ENCODE measurements at regions not wholly inside any gene's neighbourhood (a gene's known extent, or its start where the extent isn't known, plus 50 kb on each side); places are given as distances from the start of the nearest gene placed in this dataset.
A peak's percentile ranks its signal among the peaks of the same experiment; 100 is the strongest.

DNA sequence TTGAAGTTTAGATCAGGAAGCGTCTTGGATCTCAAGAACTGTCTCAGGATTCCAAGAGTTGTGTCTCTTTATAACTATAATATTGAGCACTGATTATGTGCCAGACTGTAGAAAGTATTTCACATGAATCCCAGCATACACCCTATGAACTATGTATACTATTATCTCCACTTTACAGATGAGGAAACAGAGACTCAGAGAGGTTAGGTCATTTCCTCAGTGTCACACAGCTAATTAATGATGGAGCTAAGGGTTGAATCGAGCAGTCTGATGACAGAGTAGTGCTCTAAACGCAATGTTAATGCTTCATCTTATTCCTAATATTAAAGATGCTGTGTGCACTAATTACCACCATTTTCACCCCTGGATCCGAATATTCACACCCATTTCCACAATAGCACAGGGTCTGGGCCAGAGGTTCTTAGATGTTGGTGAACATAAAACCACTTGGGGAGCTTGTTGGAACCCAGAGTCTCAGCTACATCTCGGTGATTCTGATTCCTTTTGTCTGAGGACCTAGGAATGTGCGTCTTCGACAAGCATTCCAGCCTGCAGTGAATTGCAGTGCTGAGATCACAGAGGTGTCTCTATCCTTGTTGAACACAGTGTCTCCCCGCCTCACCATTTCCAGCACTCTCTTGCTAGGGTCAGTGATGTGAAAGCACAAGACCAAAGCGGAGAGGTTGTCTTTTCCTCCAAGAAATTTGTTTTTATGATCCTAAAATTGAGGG is 213.8 kb downstream of the SP3 start:
- no peak overlapping the region for H3K27ac Mint-ChIP-seq
- Histone ChIP-seq H3K4me1 (ENCODE audit: insufficient read depth, low read length) (no peaks in the 10 kb centered on the region), H3K27ac (ENCODE audit: low read depth, low read length) (no peak overlapping the region), H3K9me3 (ENCODE audit: control insufficient read depth in 1 of 2, low read length in 2 of 2) (no peaks in the 10 kb centered on the region), H3K36me3 (ENCODE audit: insufficient read depth, low read length) (no peaks in the 10 kb centered on the region), H3K4me3 (ENCODE audit: low read length in 2 of 2) (no peak overlapping the region), H3K27me3 (ENCODE audit: insufficient read depth, low read length) (no peaks in the 10 kb centered on the region)
- H3K9me3 Mint-ChIP-seq: no peaks in the 10 kb centered on the region
- no peaks in the 10 kb centered on the region for H3K4me1 Mint-ChIP-seq
- H3K36me3 Mint-ChIP-seq: no peaks in the 10 kb centered on the region
- intact Hi-C loops (cut with micrococcal nuclease): loop anchor here (5.0 kb wide), 1 partner anchor 291 kb away; no protein-coding TSS in a partner anchor
- DNase-seq: no peak
- ChIA-PET POLR2A (ENCODE audit: partially characterized antibody) (no interaction called here), CTCF (ENCODE audit: partially characterized antibody) (no interaction called here)
- no peak overlapping the region for H3K4me3 Mint-ChIP-seq
- peaks cover 5 to 17% of the 10 kb centered on the region in 2 donors for H3K27me3 Mint-ChIP-seq

- no peaks in the 10 kb centered on the region for H3K9me3 Mint-ChIP-seq
- H3K27me3 Mint-ChIP-seq: peaks cover 5 to 13% of the 10 kb centered on the region in 2 donors
- POLR2A ChIA-PET (ENCODE audit: partially characterized antibody): no interaction called here
- H3K36me3 ChIP-seq (ENCODE audit: insufficient read depth, low read length): no peaks in the 10 kb centered on the region
- H3K36me3 Mint-ChIP-seq: no peaks in the 10 kb centered on the region
- no peak overlapping the region for H3K4me3 Mint-ChIP-seq
- no peaks in the 10 kb centered on the region for H3K27me3 ChIP-seq (ENCODE audit: insufficient read depth, low read length)
- H3K27ac Mint-ChIP-seq: no peak overlapping the region
- no peak overlapping the region for H3K4me3 ChIP-seq (ENCODE audit: low read length in 2 of 2)
- CTCF ChIA-PET (ENCODE audit: partially characterized antibody): no interaction called here
- peak in 1 of 5 donors; percentile 2 for DNase-seq
- H3K27ac ChIP-seq (ENCODE audit: low read depth, low read length): no peak overlapping the region
- intact Hi-C loops (cut with micrococcal nuclease): loop anchor here (5.0 kb wide), 1 partner anchor 290 kb away; no protein-coding TSS in a partner anchor
- H3K9me3 ChIP-seq (ENCODE audit: control insufficient read depth in 1 of 2, low read length in 2 of 2): no peaks in the 10 kb centered on the region
- no peaks in the 10 kb centered on the region for H3K4me1 ChIP-seq (ENCODE audit: insufficient read depth, low read length)
- no peaks in the 10 kb centered on the region for H3K4me1 Mint-ChIP-seq
Observed at GRCh38 chr2:173752152-173752551, 213.0 kb downstream of the SP3 start.

GRCh38 chr2:173753441-173753840 is 211.7 kb downstream of the SP3 start:
- Histone ChIP-seq H3K9me3 (ENCODE audit: control insufficient read depth in 1 of 2, low read length in 2 of 2) (no peaks in the 10 kb centered on the region), H3K36me3 (ENCODE audit: insufficient read depth, low read length) (no peaks in the 10 kb centered on the region), H3K4me3 (ENCODE audit: low read length in 2 of 2) (no peak overlapping the region), H3K4me1 (ENCODE audit: insufficient read depth, low read length) (no peaks in the 10 kb centered on the region), H3K27ac (ENCODE audit: low read depth, low read length) (no peak overlapping the region), H3K27me3 (ENCODE audit: insufficient read depth, low read length) (no peaks in the 10 kb centered on the region)
- Mint-ChIP-seq H3K4me1 (no peaks in the 10 kb centered on the region), H3K27me3 (peaks cover 5 to 19% of the 10 kb centered on the region in 2 donors), H3K4me3 (no peak overlapping the region), H3K27ac (no peak overlapping the region), H3K9me3 (no peaks in the 10 kb centered on the region), H3K36me3 (no peaks in the 10 kb centered on the region)
- intact Hi-C loops (cut with micrococcal nuclease): loop anchor here (5.0 kb wide), 1 partner anchor 289 kb away; no protein-coding TSS in a partner anchor
- DNase-seq: no peak
- ChIA-PET CTCF (ENCODE audit: partially characterized antibody) (no interaction called here), POLR2A (ENCODE audit: partially characterized antibody) (no interaction called here)

- H3K36me3 ChIP-seq (ENCODE audit: insufficient read depth, low read length): no peaks in the 10 kb centered on the region
- no peak overlapping the region for H3K27ac ChIP-seq (ENCODE audit: low read depth, low read length)
- H3K4me3 ChIP-seq (ENCODE audit: low read length in 2 of 2): no peak overlapping the region
- H3K4me1 Mint-ChIP-seq: no peaks in the 10 kb centered on the region
- H3K9me3 Mint-ChIP-seq: no peaks in the 10 kb centered on the region
- H3K36me3 Mint-ChIP-seq: no peaks in the 10 kb centered on the region
- no peaks in the 10 kb centered on the region for H3K9me3 ChIP-seq (ENCODE audit: control insufficient read depth in 1 of 2, low read length in 2 of 2)
- no peak for DNase-seq
- ChIA-PET POLR2A (ENCODE audit: partially characterized antibody) (no interaction called here), CTCF (ENCODE audit: partially characterized antibody) (no interaction called here)
- H3K27ac Mint-ChIP-seq: no peak overlapping the region
- H3K27me3 Mint-ChIP-seq: peaks cover 3 to 19% of the 10 kb centered on the region in 2 donors
- H3K27me3 ChIP-seq (ENCODE audit: insufficient read depth, low read length): no peaks in the 10 kb centered on the region
- intact Hi-C loops (cut with micrococcal nuclease): loop anchor here (5.0 kb wide), 1 partner anchor 288 kb away; no protein-coding TSS in a partner anchor
- H3K4me1 ChIP-seq (ENCODE audit: insufficient read depth, low read length): no peaks in the 10 kb centered on the region
- no peak overlapping the region for H3K4me3 Mint-ChIP-seq
Observed at GRCh38 chr2:173754165-173754564, 211.0 kb downstream of the SP3 start.

GRCh38 chr2:173754837-173755236 is 210.3 kb downstream of the SP3 start:
- ChIA-PET POLR2A (ENCODE audit: partially characterized antibody) (no interaction called here), CTCF (ENCODE audit: partially characterized antibody) (no interaction called here)
- no peak overlapping the region for H3K27ac ChIP-seq (ENCODE audit: low read depth, low read length)
- intact Hi-C loops (cut with micrococcal nuclease): loop anchor here (5.0 kb wide), 1 partner anchor 287 kb away; no protein-coding TSS in a partner anchor
- no peaks in the 10 kb centered on the region for H3K9me3 Mint-ChIP-seq
- H3K4me1 ChIP-seq (ENCODE audit: insufficient read depth, low read length): no peaks in the 10 kb centered on the region
- no peaks in the 10 kb centered on the region for H3K27me3 ChIP-seq (ENCODE audit: insufficient read depth, low read length)
- no peak overlapping the region for H3K4me3 Mint-ChIP-seq
- DNase-seq: no peak
- no peaks in the 10 kb centered on the region for H3K36me3 Mint-ChIP-seq
- H3K36me3 ChIP-seq (ENCODE audit: insufficient read depth, low read length): no peaks in the 10 kb centered on the region
- peaks cover 3 to 21% of the 10 kb centered on the region in 2 donors for H3K27me3 Mint-ChIP-seq
- peak overlapping the region in 1 of 7 donors; percentile 53 for H3K27ac Mint-ChIP-seq
- no peaks in the 10 kb centered on the region for H3K4me1 Mint-ChIP-seq
- H3K4me3 ChIP-seq (ENCODE audit: low read length in 2 of 2): no peak overlapping the region
- no peaks in the 10 kb centered on the region for H3K9me3 ChIP-seq (ENCODE audit: control insufficient read depth in 1 of 2, low read length in 2 of 2)

DNA sequence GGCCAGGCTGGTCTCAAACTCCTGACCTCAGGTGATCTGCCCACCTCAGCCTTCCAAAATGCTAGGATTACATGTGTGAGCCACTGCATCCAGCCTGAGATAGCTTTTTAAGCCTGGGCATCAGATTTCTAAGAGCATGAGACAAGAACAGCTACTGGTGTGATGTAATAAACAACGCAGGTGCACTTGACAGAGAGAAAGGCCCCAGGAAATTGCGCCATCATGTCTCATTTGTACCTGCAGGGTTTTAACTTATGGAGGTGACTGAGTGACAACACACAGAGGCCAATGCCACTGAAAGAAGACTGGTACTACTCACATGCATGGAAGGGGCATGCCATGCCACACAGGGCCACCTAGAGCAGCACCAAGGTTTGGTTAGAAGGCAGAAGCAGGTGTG is 209.4 kb downstream of the SP3 start:
- no peak for DNase-seq
- POLR2A ChIA-PET (ENCODE audit: partially characterized antibody): no interaction called here
- CTCF ChIA-PET (ENCODE audit: partially characterized antibody): no interaction called here
- H3K9me3 Mint-ChIP-seq: no peaks in the 10 kb centered on the region
- H3K27ac ChIP-seq (ENCODE audit: low read depth, low read length): no peak overlapping the region
- no peaks in the 10 kb centered on the region for H3K36me3 Mint-ChIP-seq
- no peaks in the 10 kb centered on the region for H3K36me3 ChIP-seq (ENCODE audit: insufficient read depth, low read length)
- no peaks in the 10 kb centered on the region for H3K4me1 Mint-ChIP-seq
- no peaks in the 10 kb centered on the region for H3K27me3 ChIP-seq (ENCODE audit: insufficient read depth, low read length)
- no peak overlapping the region for H3K27ac Mint-ChIP-seq
- no peak overlapping the region for H3K4me3 Mint-ChIP-seq
- no peak overlapping the region for H3K4me3 ChIP-seq (ENCODE audit: low read length in 2 of 2)
- no peaks in the 10 kb centered on the region for H3K4me1 ChIP-seq (ENCODE audit: insufficient read depth, low read length)
- peaks cover 3 to 19% of the 10 kb centered on the region in 2 donors for H3K27me3 Mint-ChIP-seq
- intact Hi-C loops (cut with micrococcal nuclease): no loop called here
- H3K9me3 ChIP-seq (ENCODE audit: control insufficient read depth in 1 of 2, low read length in 2 of 2): no peaks in the 10 kb centered on the region

- POLR2A ChIA-PET (ENCODE audit: partially characterized antibody): no interaction called here
- DNase-seq: no peak
- no peak overlapping the region for H3K4me3 Mint-ChIP-seq
- Histone ChIP-seq H3K27ac (ENCODE audit: low read depth, low read length) (no peak overlapping the region), H3K4me1 (ENCODE audit: insufficient read depth, low read length) (no peaks in the 10 kb centered on the region), H3K36me3 (ENCODE audit: insufficient read depth, low read length) (no peaks in the 10 kb centered on the region), H3K27me3 (ENCODE audit: insufficient read depth, low read length) (no peaks in the 10 kb centered on the region), H3K9me3 (ENCODE audit: control insufficient read depth in 1 of 2, low read length in 2 of 2) (no peaks in the 10 kb centered on the region), H3K4me3 (ENCODE audit: low read length in 2 of 2) (no peak overlapping the region)
- H3K27ac Mint-ChIP-seq: no peak overlapping the region
- H3K36me3 Mint-ChIP-seq: no peaks in the 10 kb centered on the region
- CTCF ChIA-PET (ENCODE audit: partially characterized antibody): no interaction called here
- intact Hi-C loops (cut with micrococcal nuclease): no loop called here
- H3K27me3 Mint-ChIP-seq: peaks cover under 1 to 15% of the 10 kb centered on the region in 2 donors
- no peaks in the 10 kb centered on the region for H3K9me3 Mint-ChIP-seq
- H3K4me1 Mint-ChIP-seq: no peaks in the 10 kb centered on the region
Observed at GRCh38 chr2:173759959-173760358, 205.2 kb downstream of the SP3 start.
